ENCODE measurements at regions not wholly inside any gene's neighbourhood (a gene's known extent, or its start where the extent isn't known, plus 50 kb on each side); places are given as distances from the start of the nearest gene placed in this dataset.

DNA sequence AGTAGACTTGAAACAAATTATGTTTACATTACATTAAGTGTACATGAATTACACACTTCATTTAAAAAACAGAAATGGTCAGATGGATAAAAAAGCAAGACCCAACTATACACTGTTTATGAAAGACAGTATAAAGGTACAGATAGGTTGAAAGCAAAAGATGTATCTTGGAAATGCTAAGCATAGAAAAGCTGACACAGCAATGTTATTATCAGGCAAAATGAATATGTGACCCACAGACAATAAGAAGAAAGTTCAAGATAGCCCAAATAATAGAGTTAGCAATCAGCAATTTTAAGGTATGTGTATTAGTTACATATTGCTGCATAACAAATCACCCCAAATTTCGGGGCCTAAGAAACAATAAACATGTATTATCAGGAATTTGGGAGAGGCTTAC lies 153.5 kb downstream of the DHRS2 start:
- Histone ChIP-seq H3K9me3 (ENCODE audit: control insufficient read depth in 4 of 4, low read length in 3 of 4) (peaks cover 0 to 5% (median 0%) of the 10 kb centered on the region in 4 donors), H3K4me3 (ENCODE audit: low read depth in 1 of 3, low read length in 3 of 3) (no peak overlapping the region), H3K9ac (ENCODE audit: low read depth in 1 of 2, low read length in 2 of 2) (no peak overlapping the region), H3K36me3 (ENCODE audit: control insufficient read depth in 4 of 4, insufficient read depth in 3 of 4, low read depth in 1 of 4, low read length in 3 of 4) (no peaks in the 10 kb centered on the region), H3K27ac (ENCODE audit: low read depth in 1 of 2, low read length in 2 of 2) (no peak overlapping the region), H3K4me1 (ENCODE audit: control insufficient read depth in 4 of 4, insufficient read depth in 4 of 4, low read length in 3 of 4) (no peaks in the 10 kb centered on the region), H3K27me3 (ENCODE audit: control insufficient read depth in 4 of 4, insufficient read depth in 4 of 4, low read length in 3 of 4) (no peaks in the 10 kb centered on the region)
- DNase-seq (ENCODE audit: low spot score): no peak
- WGBS: 73% methylated on average over 1 of the region's 1 CpG
- TF ChIP-seq NR2F2 (IDR thresholded peaks at IDR 0.05) (no peak), EGR1 (IDR thresholded peaks at IDR 0.05; ENCODE audit: low read depth in 2 of 2) (no peak), JUND (IDR thresholded peaks at IDR 0.05) (no peak), FOXA1 (IDR thresholded peaks at IDR 0.05) (no peak), YY1 (IDR thresholded peaks at IDR 0.05) (no peak), FOXA2 (IDR thresholded peaks at IDR 0.05) (no peak), SP1 (IDR thresholded peaks at IDR 0.05) (no peak), TAF1 (conservative IDR thresholded peaks at IDR 0.05) (no peak), HNF4G (IDR thresholded peaks at IDR 0.05) (no peak), GABPA (IDR thresholded peaks at IDR 0.05 in 1 of 2, conservative IDR thresholded peaks at IDR 0.05 in 1 of 2) (no peak), RAD21 (IDR thresholded peaks at IDR 0.05) (no peak), HNF4A (conservative IDR thresholded peaks at IDR 0.05) (no peak), RXRA (IDR thresholded peaks at IDR 0.05) (no peak)
- TF ChIP-seq, protein P1, sequence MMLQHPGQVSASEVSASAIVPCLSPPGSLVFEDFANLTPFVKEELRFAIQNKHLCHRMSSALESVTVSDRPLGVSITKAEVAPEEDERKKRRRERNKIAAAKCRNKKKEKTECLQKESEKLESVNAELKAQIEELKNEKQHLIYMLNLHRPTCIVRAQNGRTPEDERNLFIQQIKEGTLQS (IDR thresholded peaks at IDR 0.05): no peak
- TF ChIP-seq, protein P2, sequence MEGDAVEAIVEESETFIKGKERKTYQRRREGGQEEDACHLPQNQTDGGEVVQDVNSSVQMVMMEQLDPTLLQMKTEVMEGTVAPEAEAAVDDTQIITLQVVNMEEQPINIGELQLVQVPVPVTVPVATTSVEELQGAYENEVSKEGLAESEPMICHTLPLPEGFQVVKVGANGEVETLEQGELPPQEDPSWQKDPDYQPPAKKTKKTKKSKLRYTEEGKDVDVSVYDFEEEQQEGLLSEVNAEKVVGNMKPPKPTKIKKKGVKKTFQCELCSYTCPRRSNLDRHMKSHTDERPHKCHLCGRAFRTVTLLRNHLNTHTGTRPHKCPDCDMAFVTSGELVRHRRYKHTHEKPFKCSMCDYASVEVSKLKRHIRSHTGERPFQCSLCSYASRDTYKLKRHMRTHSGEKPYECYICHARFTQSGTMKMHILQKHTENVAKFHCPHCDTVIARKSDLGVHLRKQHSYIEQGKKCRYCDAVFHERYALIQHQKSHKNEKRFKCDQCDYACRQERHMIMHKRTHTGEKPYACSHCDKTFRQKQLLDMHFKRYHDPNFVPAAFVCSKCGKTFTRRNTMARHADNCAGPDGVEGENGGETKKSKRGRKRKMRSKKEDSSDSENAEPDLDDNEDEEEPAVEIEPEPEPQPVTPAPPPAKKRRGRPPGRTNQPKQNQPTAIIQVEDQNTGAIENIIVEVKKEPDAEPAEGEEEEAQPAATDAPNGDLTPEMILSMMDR (IDR thresholded peaks at IDR 0.05; ENCODE audit: low read depth, low read length, missing input control): no peak
- TF ChIP-seq, protein P3, sequence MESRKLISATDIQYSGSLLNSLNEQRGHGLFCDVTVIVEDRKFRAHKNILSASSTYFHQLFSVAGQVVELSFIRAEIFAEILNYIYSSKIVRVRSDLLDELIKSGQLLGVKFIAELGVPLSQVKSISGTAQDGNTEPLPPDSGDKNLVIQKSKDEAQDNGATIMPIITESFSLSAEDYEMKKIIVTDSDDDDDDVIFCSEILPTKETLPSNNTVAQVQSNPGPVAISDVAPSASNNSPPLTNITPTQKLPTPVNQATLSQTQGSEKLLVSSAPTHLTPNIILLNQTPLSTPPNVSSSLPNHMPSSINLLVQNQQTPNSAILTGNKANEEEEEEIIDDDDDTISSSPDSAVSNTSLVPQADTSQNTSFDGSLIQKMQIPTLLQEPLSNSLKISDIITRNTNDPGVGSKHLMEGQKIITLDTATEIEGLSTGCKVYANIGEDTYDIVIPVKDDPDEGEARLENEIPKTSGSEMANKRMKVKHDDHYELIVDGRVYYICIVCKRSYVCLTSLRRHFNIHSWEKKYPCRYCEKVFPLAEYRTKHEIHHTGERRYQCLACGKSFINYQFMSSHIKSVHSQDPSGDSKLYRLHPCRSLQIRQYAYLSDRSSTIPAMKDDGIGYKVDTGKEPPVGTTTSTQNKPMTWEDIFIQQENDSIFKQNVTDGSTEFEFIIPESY (IDR thresholded peaks at IDR 0.05): no peak
- TF ChIP-seq, protein P4, sequence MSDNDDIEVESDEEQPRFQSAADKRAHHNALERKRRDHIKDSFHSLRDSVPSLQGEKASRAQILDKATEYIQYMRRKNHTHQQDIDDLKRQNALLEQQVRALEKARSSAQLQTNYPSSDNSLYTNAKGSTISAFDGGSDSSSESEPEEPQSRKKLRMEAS (IDR thresholded peaks at IDR 0.05): no peak
- TF ChIP-seq, protein P5, sequence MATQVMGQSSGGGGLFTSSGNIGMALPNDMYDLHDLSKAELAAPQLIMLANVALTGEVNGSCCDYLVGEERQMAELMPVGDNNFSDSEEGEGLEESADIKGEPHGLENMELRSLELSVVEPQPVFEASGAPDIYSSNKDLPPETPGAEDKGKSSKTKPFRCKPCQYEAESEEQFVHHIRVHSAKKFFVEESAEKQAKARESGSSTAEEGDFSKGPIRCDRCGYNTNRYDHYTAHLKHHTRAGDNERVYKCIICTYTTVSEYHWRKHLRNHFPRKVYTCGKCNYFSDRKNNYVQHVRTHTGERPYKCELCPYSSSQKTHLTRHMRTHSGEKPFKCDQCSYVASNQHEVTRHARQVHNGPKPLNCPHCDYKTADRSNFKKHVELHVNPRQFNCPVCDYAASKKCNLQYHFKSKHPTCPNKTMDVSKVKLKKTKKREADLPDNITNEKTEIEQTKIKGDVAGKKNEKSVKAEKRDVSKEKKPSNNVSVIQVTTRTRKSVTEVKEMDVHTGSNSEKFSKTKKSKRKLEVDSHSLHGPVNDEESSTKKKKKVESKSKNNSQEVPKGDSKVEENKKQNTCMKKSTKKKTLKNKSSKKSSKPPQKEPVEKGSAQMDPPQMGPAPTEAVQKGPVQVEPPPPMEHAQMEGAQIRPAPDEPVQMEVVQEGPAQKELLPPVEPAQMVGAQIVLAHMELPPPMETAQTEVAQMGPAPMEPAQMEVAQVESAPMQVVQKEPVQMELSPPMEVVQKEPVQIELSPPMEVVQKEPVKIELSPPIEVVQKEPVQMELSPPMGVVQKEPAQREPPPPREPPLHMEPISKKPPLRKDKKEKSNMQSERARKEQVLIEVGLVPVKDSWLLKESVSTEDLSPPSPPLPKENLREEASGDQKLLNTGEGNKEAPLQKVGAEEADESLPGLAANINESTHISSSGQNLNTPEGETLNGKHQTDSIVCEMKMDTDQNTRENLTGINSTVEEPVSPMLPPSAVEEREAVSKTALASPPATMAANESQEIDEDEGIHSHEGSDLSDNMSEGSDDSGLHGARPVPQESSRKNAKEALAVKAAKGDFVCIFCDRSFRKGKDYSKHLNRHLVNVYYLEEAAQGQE (IDR thresholded peaks at IDR 0.05): no peak

All from liver (tissue), 8 donors.